Activated B cell treated with CpG ODN at 0.5 μM for 24 hours (primary cell): ENCODE measurements at regions not wholly inside any gene's neighbourhood (a gene's known extent, or its start where the extent isn't known, plus 50 kb on each side); places are given as distances from the start of the nearest gene placed in this dataset.

Source experiments
- ATAC-seq: fragments of 200-7000 bp; cut with Tn5 transposase; one replicate; pipeline ENCODE4 v1.10.0; 2021; ENCODE audit warnings: low read depth, mild to moderate bottlenecking, moderate library complexity
- CTCF ChIA-PET: fragments of 350-600 bp; sonication (Branson Sonifier 250); formaldehyde crosslinking; loops from one replicate; lab custom pipeline; 2021; ENCODE audit warnings: antibody characterized with exemption; lab: Charles Lee
- POLR2A ChIA-PET: fragments of 350-600 bp; sonication (Branson Sonifier 250); formaldehyde crosslinking; loops from one replicate; lab custom pipeline; 2021; ENCODE audit warnings: antibody characterized with exemption; lab: Charles Lee
- DNase-seq: peaks from one replicate; pipeline ENCODE4 v3.0.0; 2022
- H3K27ac Mint-ChIP-seq: one replicate; pipeline ENCODE4 v1.8.0; 2020; ENCODE audit warnings: mixed read lengths
- H3K27me3 Mint-ChIP-seq: one replicate; pipeline ENCODE4 v1.8.0; 2021; ENCODE audit warnings: mixed read lengths
- H3K36me3 Mint-ChIP-seq: one replicate; pipeline ENCODE4 v1.8.0; 2021; ENCODE audit warnings: low read depth, mixed read lengths
- H3K4me1 Mint-ChIP-seq: one replicate; pipeline ENCODE4 v1.8.0; 2021; ENCODE audit warnings: mixed read lengths
- H3K4me3 Mint-ChIP-seq: one replicate; pipeline ENCODE4 v1.8.0; 2020; ENCODE audit warnings: mild to moderate bottlenecking, mixed read lengths
- H3K9me3 Mint-ChIP-seq: one replicate; pipeline ENCODE4 v1.8.0; 2020; ENCODE audit warnings: mixed read lengths
- intact Hi-C: fragments of 100-400 bp; cut with micrococcal nuclease; formaldehyde crosslinking; loops from one replicate; pipeline ENCODE4 v1.15.1; 2024
- TF ChIP-seq, protein P1 (sequence below): fragments of 200-600 bp; IDR thresholded peaks from one replicate; pipeline ENCODE4 v1.8.0; 2022; ENCODE audit warnings: antibody characterized with exemption, mild to moderate bottlenecking

DNA sequence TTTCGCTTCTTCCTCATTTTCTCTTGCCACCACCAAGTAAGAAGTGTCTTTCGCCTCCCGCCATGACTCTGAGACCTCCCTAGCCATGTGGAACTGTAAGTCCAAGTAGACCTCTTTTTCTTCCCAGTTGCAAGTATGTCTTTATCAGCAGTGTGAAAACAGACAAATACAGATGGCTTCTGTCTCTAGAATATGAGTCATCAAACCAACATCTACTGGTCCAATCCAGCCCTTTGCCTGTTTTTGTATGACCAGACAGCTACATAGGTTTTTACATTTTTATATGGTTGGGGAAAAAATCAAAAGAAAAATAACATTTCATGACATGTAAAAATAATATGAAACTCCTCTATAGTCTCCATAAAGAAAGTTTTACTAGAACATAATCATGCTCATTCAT, 118.7 kb upstream of the PTPRG start:
- DNase-seq (no peak), ATAC-seq (no peak)
- H3K27ac Mint-ChIP-seq = no peak overlapping the region
- H3K4me3 Mint-ChIP-seq = no peak overlapping the region
- ChIA-PET CTCF (no interaction called here), POLR2A (no interaction called here)
- no peaks in the 10 kb centered on the region for H3K27me3 Mint-ChIP-seq
- H3K4me1 Mint-ChIP-seq = no peaks in the 10 kb centered on the region
- intact Hi-C loops = no loop called here
- H3K9me3 Mint-ChIP-seq = no peaks in the 10 kb centered on the region
- TF ChIP-seq, protein P1, sequence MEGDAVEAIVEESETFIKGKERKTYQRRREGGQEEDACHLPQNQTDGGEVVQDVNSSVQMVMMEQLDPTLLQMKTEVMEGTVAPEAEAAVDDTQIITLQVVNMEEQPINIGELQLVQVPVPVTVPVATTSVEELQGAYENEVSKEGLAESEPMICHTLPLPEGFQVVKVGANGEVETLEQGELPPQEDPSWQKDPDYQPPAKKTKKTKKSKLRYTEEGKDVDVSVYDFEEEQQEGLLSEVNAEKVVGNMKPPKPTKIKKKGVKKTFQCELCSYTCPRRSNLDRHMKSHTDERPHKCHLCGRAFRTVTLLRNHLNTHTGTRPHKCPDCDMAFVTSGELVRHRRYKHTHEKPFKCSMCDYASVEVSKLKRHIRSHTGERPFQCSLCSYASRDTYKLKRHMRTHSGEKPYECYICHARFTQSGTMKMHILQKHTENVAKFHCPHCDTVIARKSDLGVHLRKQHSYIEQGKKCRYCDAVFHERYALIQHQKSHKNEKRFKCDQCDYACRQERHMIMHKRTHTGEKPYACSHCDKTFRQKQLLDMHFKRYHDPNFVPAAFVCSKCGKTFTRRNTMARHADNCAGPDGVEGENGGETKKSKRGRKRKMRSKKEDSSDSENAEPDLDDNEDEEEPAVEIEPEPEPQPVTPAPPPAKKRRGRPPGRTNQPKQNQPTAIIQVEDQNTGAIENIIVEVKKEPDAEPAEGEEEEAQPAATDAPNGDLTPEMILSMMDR = no peak
- no peaks in the 10 kb centered on the region for H3K36me3 Mint-ChIP-seq

GRCh38 chr3:61443886-61444285, 117.5 kb upstream of the PTPRG start:
- Mint-ChIP-seq H3K4me3 (no peak overlapping the region), H3K4me1 (no peaks in the 10 kb centered on the region), H3K9me3 (no peaks in the 10 kb centered on the region), H3K27ac (no peak overlapping the region), H3K36me3 (no peaks in the 10 kb centered on the region), H3K27me3 (no peaks in the 10 kb centered on the region)
- CTCF ChIA-PET = no interaction called here
- no peak for DNase-seq
- TF ChIP-seq, protein P1 = no peak
- POLR2A ChIA-PET = no interaction called here
- intact Hi-C loops = no loop called here
- no peak for ATAC-seq

DNA sequence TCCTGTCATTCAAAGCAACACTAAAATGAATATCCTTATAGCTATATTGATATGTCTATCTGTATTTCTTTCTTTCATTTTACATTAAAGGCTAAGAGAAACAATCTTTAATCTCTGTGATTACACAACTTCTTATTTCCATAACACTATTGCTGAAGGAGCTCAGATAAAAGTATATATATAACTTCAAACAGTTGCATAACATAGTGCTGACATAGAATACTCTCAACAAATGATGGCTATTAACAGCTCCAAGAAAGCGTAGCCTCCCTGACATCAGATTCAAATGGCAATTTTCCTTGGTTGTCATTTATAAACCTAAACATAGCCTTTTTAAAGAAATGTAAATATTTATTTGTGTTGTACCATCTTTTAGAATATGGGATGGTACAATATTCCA, 116.6 kb upstream of the PTPRG start:
- intact Hi-C loops = no loop called here
- ATAC-seq (no peak), DNase-seq (no peak)
- POLR2A ChIA-PET = no interaction called here
- no peak overlapping the region for H3K4me3 Mint-ChIP-seq
- no peaks in the 10 kb centered on the region for H3K4me1 Mint-ChIP-seq
- CTCF ChIA-PET = no interaction called here
- H3K9me3 Mint-ChIP-seq = no peaks in the 10 kb centered on the region
- no peaks in the 10 kb centered on the region for H3K36me3 Mint-ChIP-seq
- H3K27ac Mint-ChIP-seq = no peak overlapping the region
- TF ChIP-seq, protein P1 = no peak
- no peaks in the 10 kb centered on the region for H3K27me3 Mint-ChIP-seq

- H3K4me1 Mint-ChIP-seq = no peaks in the 10 kb centered on the region
- H3K36me3 Mint-ChIP-seq = no peaks in the 10 kb centered on the region
- no peak for ATAC-seq
- H3K27ac Mint-ChIP-seq = no peak overlapping the region
- DNase-seq = no peak
- intact Hi-C loops = no loop called here
- ChIA-PET POLR2A (no interaction called here), CTCF (no interaction called here)
- H3K4me3 Mint-ChIP-seq = no peak overlapping the region
- TF ChIP-seq, protein P1 = no peak
- no peaks in the 10 kb centered on the region for H3K9me3 Mint-ChIP-seq
- no peaks in the 10 kb centered on the region for H3K27me3 Mint-ChIP-seq
Measured at GRCh38 chr3:61445924-61446323, 115.4 kb upstream of the PTPRG start.

DNA sequence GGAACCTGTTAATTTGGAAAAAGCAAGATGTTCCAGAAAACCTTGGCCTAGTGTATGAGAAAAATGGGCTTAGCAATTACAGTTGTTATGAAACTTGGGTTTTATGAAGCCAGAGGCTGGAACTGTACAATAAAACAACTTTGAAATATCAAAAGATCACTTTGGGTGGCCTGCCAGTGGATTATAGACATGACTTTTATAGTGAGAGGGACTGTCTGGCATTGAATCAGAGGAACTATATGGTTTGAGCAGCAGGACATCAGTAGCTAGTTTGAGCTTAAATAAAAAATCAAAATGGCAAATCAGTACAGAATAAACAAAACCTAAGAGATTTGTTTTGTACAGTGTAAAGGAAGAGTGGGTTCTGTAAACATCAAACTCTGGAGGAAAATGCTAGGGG, 115.0 kb upstream of the PTPRG start:
- CTCF ChIA-PET = no interaction called here
- no peaks in the 10 kb centered on the region for H3K36me3 Mint-ChIP-seq

More for the DNA sequence above, 115.0 kb upstream of the PTPRG start:
- no peaks in the 10 kb centered on the region for H3K27me3 Mint-ChIP-seq
- intact Hi-C loops = no loop called here
- H3K27ac Mint-ChIP-seq = no peak overlapping the region
- DNase-seq (no peak), ATAC-seq (no peak)
- H3K9me3 Mint-ChIP-seq = no peaks in the 10 kb centered on the region
- TF ChIP-seq, protein P1 = no peak
- no peaks in the 10 kb centered on the region for H3K4me1 Mint-ChIP-seq
- POLR2A ChIA-PET = no interaction called here
- no peak overlapping the region for H3K4me3 Mint-ChIP-seq
